ENCODE measurements at regions not wholly inside any gene's neighbourhood (a gene's known extent, or its start where the extent isn't known, plus 50 kb on each side); places are given as distances from the start of the nearest gene placed in this dataset.

- dilution Hi-C loops (cut with MboI; ENCODE audit: extremely low pct_ligation_motif_present, low sequenced_read_pairs) = no loop called here
- H3K79me2 ChIP-seq (ENCODE audit: control insufficient read depth, insufficient read depth, low read length) = no peaks in the 10 kb centered on the region
- H3K9me1 ChIP-seq (ENCODE audit: control insufficient read depth, extremely low read depth, insufficient read depth, low read length) = no peaks in the 10 kb centered on the region
- no peaks in the 10 kb centered on the region for H4K20me1 ChIP-seq (ENCODE audit: control insufficient read depth, extremely low read depth, insufficient read depth, low read length)
- no peak overlapping the region for H3K4me2 ChIP-seq (ENCODE audit: control insufficient read depth, extremely low read depth, insufficient read depth, low read depth, low read length)
- no peak overlapping the region for H3K27ac ChIP-seq (ENCODE audit: control insufficient read depth, insufficient read depth, low read length)
- no peaks in the 10 kb centered on the region for H3K27me3 ChIP-seq (ENCODE audit: control insufficient read depth, extremely low read depth, insufficient read depth, low read length)
- FAIRE-seq = no peak
- H3K9ac ChIP-seq (ENCODE audit: control insufficient read depth, extremely low read depth, insufficient read depth, low read length) = no peak overlapping the region
- no peak overlapping the region for H2AFZ ChIP-seq (ENCODE audit: control insufficient read depth, low read length)
- no peak overlapping the region for H3K4me3 ChIP-seq (ENCODE audit: control insufficient read depth in 2 of 3, extremely low read depth in 1 of 3, insufficient read depth in 2 of 3, low read depth in 1 of 3, low read length in 3 of 3)
- no peaks in the 10 kb centered on the region for H3K4me1 ChIP-seq (ENCODE audit: control insufficient read depth, extremely low read depth, insufficient read depth, low read length)
- no peak for DNase-seq (ENCODE audit: low read depth, low spot score)
- TF ChIP-seq EZH2 (IDR thresholded peaks at IDR 0.05; ENCODE audit: low read length) = no peak
- no peak for TF ChIP-seq CTCF (optimal IDR thresholded peaks at IDR 0.05 in 1 of 3, IDR thresholded peaks at IDR 0.05 in 1 of 3, conservative IDR thresholded peaks at IDR 0.05 in 1 of 3; ENCODE audit: extremely low read depth in 1 of 3, insufficient read depth in 2 of 3, low read length in 3 of 3)
- H3K9me3 ChIP-seq (ENCODE audit: control insufficient read depth, low read depth, low read length) = no peaks in the 10 kb centered on the region
- no peaks in the 10 kb centered on the region for H3K36me3 ChIP-seq (ENCODE audit: control insufficient read depth in 2 of 2, extremely low read depth in 1 of 2, insufficient read depth in 2 of 2, low read length in 2 of 2)
Measured at GRCh38 chr18:72412927-72413326, 131.2 kb downstream of the CBLN2 start.

DNA sequence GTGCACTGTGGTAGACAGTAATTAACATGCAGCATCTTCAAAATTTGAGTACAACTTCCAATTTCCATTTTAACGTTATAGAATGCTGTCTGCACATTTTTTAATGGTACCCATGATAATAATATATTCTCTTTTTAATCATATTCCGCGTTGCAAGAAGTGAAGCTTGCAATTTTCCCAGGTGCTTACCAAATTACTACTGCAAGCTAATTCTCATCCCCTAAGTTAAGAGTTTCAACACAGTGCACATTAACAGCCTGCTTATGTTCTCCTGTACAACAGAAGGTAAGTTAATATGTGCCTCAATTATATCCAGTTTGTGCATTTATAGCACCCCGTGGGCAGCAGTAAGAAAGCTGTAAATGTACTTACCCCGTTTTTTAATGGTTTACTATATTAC lies 132.9 kb downstream of the CBLN2 start:
- DNase-seq (ENCODE audit: low read depth, low spot score) (no peak), FAIRE-seq (no peak)
- no peaks in the 10 kb centered on the region for H3K9me1 ChIP-seq (ENCODE audit: control insufficient read depth, extremely low read depth, insufficient read depth, low read length)
- no peaks in the 10 kb centered on the region for H3K79me2 ChIP-seq (ENCODE audit: control insufficient read depth, insufficient read depth, low read length)
- no peaks in the 10 kb centered on the region for H3K4me1 ChIP-seq (ENCODE audit: control insufficient read depth, extremely low read depth, insufficient read depth, low read length)
- no peak for TF ChIP-seq CTCF (optimal IDR thresholded peaks at IDR 0.05 in 1 of 3, IDR thresholded peaks at IDR 0.05 in 1 of 3, conservative IDR thresholded peaks at IDR 0.05 in 1 of 3; ENCODE audit: extremely low read depth in 1 of 3, insufficient read depth in 2 of 3, low read length in 3 of 3)
- no peak for TF ChIP-seq EZH2 (IDR thresholded peaks at IDR 0.05; ENCODE audit: low read length)
- dilution Hi-C loops (cut with MboI; ENCODE audit: extremely low pct_ligation_motif_present, low sequenced_read_pairs) = no loop called here
- H3K27ac ChIP-seq (ENCODE audit: control insufficient read depth, insufficient read depth, low read length) = no peak overlapping the region
- no peaks in the 10 kb centered on the region for H3K27me3 ChIP-seq (ENCODE audit: control insufficient read depth, extremely low read depth, insufficient read depth, low read length)
- H3K36me3 ChIP-seq (ENCODE audit: control insufficient read depth in 2 of 2, extremely low read depth in 1 of 2, insufficient read depth in 2 of 2, low read length in 2 of 2) = no peaks in the 10 kb centered on the region
- no peaks in the 10 kb centered on the region for H4K20me1 ChIP-seq (ENCODE audit: control insufficient read depth, extremely low read depth, insufficient read depth, low read length)
- H3K4me2 ChIP-seq (ENCODE audit: control insufficient read depth, extremely low read depth, insufficient read depth, low read depth, low read length) = no peak overlapping the region
- no peaks in the 10 kb centered on the region for H3K9me3 ChIP-seq (ENCODE audit: control insufficient read depth, low read depth, low read length)
- H3K9ac ChIP-seq (ENCODE audit: control insufficient read depth, extremely low read depth, insufficient read depth, low read length) = no peak overlapping the region
- H2AFZ ChIP-seq (ENCODE audit: control insufficient read depth, low read length) = no peak overlapping the region
- no peak overlapping the region for H3K4me3 ChIP-seq (ENCODE audit: control insufficient read depth in 2 of 3, extremely low read depth in 1 of 3, insufficient read depth in 2 of 3, low read depth in 1 of 3, low read length in 3 of 3)
